HFF-Myc (cell line): ENCODE measurements at regions not wholly inside any gene's neighbourhood (a gene's known extent, or its start where the extent isn't known, plus 50 kb on each side); places are given as distances from the start of the nearest gene placed in this dataset.

Experiments used
- DNase-seq: peaks from one replicate; pipeline ENCODE4 v3.0.0-alpha.2; 2011; ENCODE audit warnings: low read depth; ENCODE audit errors: extremely low read depth
- H3K4me3 ChIP-seq: replicated peaks from 2 replicates; pipeline ENCODE4 v1.5.1; 2011; ENCODE audit warnings: low read depth, mild to moderate bottlenecking, control low read depth, low read length
- TF ChIP-seq, protein P1 (sequence below): IDR thresholded peaks from 2 replicates; pipeline ENCODE4 v1.5.1; 2012; ENCODE audit warnings: mild to moderate bottlenecking, low read depth, low read length, control low read depth; ENCODE audit errors: missing control alignments

DNA sequence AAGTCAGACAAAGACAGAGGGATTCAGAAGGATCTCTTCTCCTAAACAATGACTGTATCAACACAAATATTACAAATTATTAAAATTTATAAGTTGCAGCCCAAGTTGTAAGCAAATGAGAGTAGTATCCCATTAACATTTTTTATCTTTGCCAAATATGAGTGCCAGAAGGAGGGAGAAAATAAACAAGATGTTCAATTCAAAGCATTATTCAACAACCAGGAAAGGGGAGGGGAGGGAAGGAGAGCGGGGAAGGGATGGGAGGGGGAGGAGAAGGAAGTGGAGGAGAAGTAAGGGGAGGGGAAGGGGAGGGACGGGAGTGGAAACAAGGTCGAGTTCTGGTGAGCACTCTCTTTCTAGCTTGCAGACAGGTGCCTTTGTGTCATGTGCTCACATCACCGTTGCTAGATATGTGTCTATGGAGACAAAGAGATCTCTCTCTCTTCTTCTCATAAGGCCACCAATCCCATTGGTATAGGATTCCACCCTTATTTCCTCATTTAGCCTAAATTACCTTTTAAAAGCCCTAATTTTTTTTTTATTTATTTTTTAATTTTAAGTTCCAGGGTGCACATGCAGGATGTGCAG, 679.6 kb upstream of the CHAC2 start:
- TF ChIP-seq, protein P1, sequence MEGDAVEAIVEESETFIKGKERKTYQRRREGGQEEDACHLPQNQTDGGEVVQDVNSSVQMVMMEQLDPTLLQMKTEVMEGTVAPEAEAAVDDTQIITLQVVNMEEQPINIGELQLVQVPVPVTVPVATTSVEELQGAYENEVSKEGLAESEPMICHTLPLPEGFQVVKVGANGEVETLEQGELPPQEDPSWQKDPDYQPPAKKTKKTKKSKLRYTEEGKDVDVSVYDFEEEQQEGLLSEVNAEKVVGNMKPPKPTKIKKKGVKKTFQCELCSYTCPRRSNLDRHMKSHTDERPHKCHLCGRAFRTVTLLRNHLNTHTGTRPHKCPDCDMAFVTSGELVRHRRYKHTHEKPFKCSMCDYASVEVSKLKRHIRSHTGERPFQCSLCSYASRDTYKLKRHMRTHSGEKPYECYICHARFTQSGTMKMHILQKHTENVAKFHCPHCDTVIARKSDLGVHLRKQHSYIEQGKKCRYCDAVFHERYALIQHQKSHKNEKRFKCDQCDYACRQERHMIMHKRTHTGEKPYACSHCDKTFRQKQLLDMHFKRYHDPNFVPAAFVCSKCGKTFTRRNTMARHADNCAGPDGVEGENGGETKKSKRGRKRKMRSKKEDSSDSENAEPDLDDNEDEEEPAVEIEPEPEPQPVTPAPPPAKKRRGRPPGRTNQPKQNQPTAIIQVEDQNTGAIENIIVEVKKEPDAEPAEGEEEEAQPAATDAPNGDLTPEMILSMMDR, result no peak
- DNase-seq, result no peak
- no peak overlapping the region for H3K4me3 ChIP-seq

DNA sequence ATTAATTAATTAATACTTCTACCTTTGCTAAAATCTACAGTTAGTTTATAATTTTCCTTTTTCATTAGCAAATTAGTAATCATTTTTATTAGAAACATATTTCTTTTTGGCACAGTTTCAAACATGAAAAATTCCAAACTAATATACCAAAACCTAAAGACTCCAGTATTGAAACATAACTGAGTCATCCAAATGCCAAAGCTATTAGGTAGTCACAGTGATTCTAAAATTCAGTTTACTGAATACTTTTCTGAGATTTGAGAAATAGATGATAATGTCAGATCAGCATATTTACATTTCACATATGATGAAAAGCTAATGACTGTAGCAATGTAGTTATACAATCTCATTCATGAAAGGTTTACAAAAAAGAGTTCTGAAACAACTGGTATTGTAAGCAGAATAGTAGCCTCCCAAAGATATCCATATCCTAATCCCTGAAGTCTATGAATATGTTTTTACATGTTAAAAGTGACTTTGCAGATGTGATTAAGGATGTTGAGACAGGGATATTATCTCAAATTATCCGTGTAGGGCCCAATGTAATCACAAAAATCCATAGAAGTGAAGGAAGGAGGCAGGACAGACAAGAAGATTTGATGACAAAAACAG, 680.2 kb upstream of the CHAC2 start:
- DNase-seq, result no peak

DNA sequence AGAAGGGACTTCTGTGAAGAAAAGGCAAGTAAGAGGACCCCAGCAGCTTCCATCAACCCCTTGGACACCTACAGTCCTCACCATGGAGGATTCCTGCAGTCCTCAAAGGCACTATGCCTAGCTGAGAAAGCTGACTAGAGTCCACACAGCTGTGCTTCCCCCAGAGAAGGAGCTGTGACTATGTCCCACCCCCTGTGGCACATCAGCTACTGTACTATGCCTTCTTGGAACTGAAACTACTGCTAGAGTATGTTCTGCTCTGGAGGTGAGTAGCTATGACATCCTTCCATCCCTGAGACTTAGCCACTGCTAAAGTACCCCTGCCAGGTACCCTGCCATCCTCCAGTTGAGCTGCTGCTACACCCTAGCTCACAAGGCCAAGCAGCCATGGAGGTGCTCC, 690.2 kb upstream of the CHAC2 start:
- no peak for DNase-seq
- TF ChIP-seq, protein P1, result no peak
- H3K4me3 ChIP-seq, result no peak overlapping the region

More for the DNA sequence above, 680.2 kb upstream of the CHAC2 start:
- TF ChIP-seq, protein P1, result no peak
- H3K4me3 ChIP-seq, result no peak overlapping the region

DNA sequence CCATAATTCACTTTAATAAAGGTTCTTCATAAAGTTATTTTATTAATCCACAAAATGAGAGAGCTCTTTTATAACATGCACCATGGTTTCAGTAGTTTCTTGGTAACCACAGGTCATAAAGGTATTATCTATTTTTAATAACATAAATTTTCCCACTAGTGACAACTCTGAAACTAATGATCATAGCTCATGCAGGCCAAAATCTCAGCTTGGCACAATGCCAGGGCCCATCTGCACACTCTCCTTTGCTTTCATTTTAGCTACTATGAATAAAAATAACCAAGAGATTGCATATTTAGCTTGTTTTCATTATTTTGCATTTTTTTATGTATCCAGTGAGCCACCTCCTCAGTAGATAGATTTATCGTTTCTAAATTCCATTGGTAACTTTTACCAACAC, 691.8 kb upstream of the CHAC2 start:
- DNase-seq, result no peak
- TF ChIP-seq, protein P1, result no peak
- H3K4me3 ChIP-seq, result no peak overlapping the region

DNA sequence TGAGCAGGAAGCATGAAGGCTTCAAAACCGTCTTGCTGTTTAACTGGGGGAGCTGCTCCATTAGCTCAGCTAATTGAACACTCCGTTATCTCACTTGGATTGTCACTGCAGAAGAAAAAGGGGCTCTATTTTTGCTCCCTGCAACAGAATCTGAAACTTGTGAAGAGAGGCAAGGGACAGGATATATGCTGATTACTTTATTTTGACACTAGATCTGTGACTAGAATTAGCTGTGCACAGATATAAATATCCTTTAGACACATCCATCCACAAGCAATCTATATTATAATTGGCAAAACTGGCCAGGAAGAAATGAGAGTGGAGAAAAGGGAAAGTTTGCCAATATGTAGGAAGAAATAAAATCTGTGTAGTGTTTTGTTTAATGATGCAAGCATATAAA, 700.1 kb upstream of the CHAC2 start:
- no peak for DNase-seq
- TF ChIP-seq, protein P1, result no peak
- H3K4me3 ChIP-seq, result no peak overlapping the region

DNA sequence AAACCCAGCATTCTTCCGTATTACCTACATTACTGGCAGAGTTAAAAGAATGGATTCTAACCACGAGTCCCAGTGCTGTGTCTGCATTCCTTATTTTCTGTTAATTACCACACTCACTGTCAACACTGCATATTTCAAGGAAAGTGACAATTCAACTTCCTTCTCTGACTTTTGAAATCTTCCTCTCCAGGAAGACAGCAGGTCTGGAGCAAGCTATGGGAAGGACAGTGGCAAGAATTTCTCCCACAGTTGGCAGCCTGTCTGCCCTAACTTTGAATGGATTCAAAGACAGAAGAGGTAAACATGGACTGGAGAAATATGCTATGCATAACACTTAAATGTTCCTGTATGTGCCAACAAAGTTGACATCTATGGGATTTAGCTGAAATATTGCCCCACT, 700.5 kb upstream of the CHAC2 start:
- TF ChIP-seq, protein P1, result no peak
- no peak overlapping the region for H3K4me3 ChIP-seq
- no peak for DNase-seq

DNA sequence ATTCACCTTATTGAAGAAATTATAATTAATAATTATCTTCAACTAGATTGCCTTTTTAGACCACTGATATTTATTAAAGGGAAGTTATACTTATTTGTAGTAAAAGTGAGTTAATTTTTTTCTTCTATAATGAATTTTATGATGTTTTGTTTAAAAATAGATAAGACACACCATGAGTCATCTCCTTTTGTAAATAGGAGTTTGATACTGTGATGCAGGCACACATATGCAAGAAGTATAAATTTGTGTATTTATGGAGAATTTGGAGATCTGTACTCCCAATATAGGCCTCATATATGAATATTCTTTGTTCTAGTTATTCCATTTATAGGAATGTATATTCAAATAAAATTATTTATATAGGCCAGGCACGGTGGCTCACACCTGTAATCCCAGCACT, 703.5 kb upstream of the CHAC2 start:
- H3K4me3 ChIP-seq, result no peak overlapping the region
- TF ChIP-seq, protein P1, result no peak
- no peak for DNase-seq
